ENCODE measurements at regions not wholly inside any gene's neighbourhood (a gene's known extent, or its start where the extent isn't known, plus 50 kb on each side); places are given as distances from the start of the nearest gene placed in this dataset.

- no peak for TF ChIP-seq GATA2 (IDR thresholded peaks at IDR 0.05; ENCODE audit: low read depth, low read length)
- TF ChIP-seq GATA3 (IDR thresholded peaks at IDR 0.05; ENCODE audit: low read depth, low read length), result no peak
Measured at GRCh38 chr2:19577723-19578122, 219.3 kb upstream of the OSR1 start.
